22Rv1 (cell line): ENCODE measurements at regions not wholly inside any gene's neighbourhood (a gene's known extent, or its start where the extent isn't known, plus 50 kb on each side); places are given as distances from the start of the nearest gene placed in this dataset.
"Not testable (repeated sequence)": the region's sequence is repeated elsewhere in the genome, so short reads cannot be mapped to it uniquely, and the experiment has no call there.

Experiments
- H3K27ac ChIP-seq: fragments of 450-650 bp; 2 replicates; pipeline ENCODE4 v1.5.1; 2017
- CTCF ChIP-seq: fragments of 450-650 bp; IDR thresholded peaks from 2 replicates; pipeline ENCODE4 v1.5.1; 2017; ENCODE audit warnings: mild to moderate bottlenecking
- ZFX ChIP-seq: fragments of 450-650 bp; IDR thresholded peaks from 2 replicates; pipeline ENCODE4 v1.6.1; 2017; ENCODE audit warnings: antibody characterized with exemption, borderline replicate concordance

- TF ChIP-seq CTCF (no peak), ZFX (no peak)
Measured at GRCh38 chr4:158122501-158122900, 50.3 kb downstream of the GASK1B start.

GRCh38 chr4:158121161-158121579 lies 51.7 kb downstream of the GASK1B start:
- no peak overlapping the region for H3K27ac ChIP-seq

More at GRCh38 chr4:158122501-158122900, 50.3 kb downstream of the GASK1B start:
- no peak overlapping the region for H3K27ac ChIP-seq

GRCh38 chr4:158120645-158121151 lies 52.1 kb downstream of the GASK1B start:
- H3K27ac ChIP-seq: not testable (repeated sequence)

More at GRCh38 chr4:158121161-158121579, 51.7 kb downstream of the GASK1B start:
- TF ChIP-seq CTCF (no peak), ZFX (no peak)

- TF ChIP-seq ZFX: no peak
- no peak for TF ChIP-seq CTCF
- H3K27ac ChIP-seq: peak overlapping the region; percentile 62
Measured at GRCh38 chr4:158112611-158113010, 60.2 kb downstream of the GASK1B start.

- TF ChIP-seq ZFX (no peak), CTCF (no peak)
- no peak overlapping the region for H3K27ac ChIP-seq
Measured at GRCh38 chr4:158111241-158111640, 61.6 kb downstream of the GASK1B start.

GRCh38 chr4:158102904-158103303 lies 69.9 kb downstream of the GASK1B start:
- no peak for TF ChIP-seq ZFX
- no peak for TF ChIP-seq CTCF
- H3K27ac ChIP-seq: no peak overlapping the region

- no peak overlapping the region for H3K27ac ChIP-seq
- TF ChIP-seq ZFX (no peak), CTCF (no peak)
Measured at GRCh38 chr4:158099686-158100085, 73.1 kb downstream of the GASK1B start.

- TF ChIP-seq ZFX: no peak
- TF ChIP-seq CTCF: no peak
- H3K27ac ChIP-seq: no peak overlapping the region
Measured at GRCh38 chr4:158098802-158099201, 74.0 kb downstream of the GASK1B start.
